Progenitor cell of endocrine pancreas (in vitro differentiated cells): ENCODE measurements at regions not wholly inside any gene's neighbourhood (a gene's known extent, or its start where the extent isn't known, plus 50 kb on each side); places are given as distances from the start of the nearest gene placed in this dataset.

Experiments
- DNase-seq: peaks from one replicate; pipeline ENCODE4 v3.0.0; 2021; ENCODE audit warnings: low spot score; ENCODE audit not compliant: unreplicated experiment
- H3K27ac Mint-ChIP-seq: 2 replicates; pipeline ENCODE4 v1.8.0; 2021; ENCODE audit warnings: mild to moderate bottlenecking, moderate library complexity, mixed read lengths
- H3K27me3 Mint-ChIP-seq: 2 replicates; pipeline ENCODE4 v1.8.0; 2021; ENCODE audit warnings: mixed read lengths
- H3K36me3 Mint-ChIP-seq: 2 replicates; pipeline ENCODE4 v1.8.0; 2022; ENCODE audit warnings: mixed read lengths; ENCODE audit not compliant: insufficient read depth
- H3K4me1 Mint-ChIP-seq: 2 replicates; pipeline ENCODE4 v1.8.0; 2021; ENCODE audit warnings: low read depth, mixed read lengths
- H3K4me3 Mint-ChIP-seq: 2 replicates; pipeline ENCODE4 v1.8.0; 2021; ENCODE audit warnings: low read depth, mild to moderate bottlenecking, moderate library complexity, mixed read lengths
- H3K9me3 Mint-ChIP-seq: 2 replicates; pipeline ENCODE4 v1.8.0; 2021; ENCODE audit warnings: low read depth, mixed read lengths
- TF ChIP-seq, protein P1 (sequence below): fragments of 200-600 bp; sonication (generic); IDR thresholded peaks from one replicate; pipeline ENCODE4 v1.5.0; 2021; ENCODE audit warnings: antibody characterized with exemption, mild to moderate bottlenecking; ENCODE audit not compliant: unreplicated experiment

DNA sequence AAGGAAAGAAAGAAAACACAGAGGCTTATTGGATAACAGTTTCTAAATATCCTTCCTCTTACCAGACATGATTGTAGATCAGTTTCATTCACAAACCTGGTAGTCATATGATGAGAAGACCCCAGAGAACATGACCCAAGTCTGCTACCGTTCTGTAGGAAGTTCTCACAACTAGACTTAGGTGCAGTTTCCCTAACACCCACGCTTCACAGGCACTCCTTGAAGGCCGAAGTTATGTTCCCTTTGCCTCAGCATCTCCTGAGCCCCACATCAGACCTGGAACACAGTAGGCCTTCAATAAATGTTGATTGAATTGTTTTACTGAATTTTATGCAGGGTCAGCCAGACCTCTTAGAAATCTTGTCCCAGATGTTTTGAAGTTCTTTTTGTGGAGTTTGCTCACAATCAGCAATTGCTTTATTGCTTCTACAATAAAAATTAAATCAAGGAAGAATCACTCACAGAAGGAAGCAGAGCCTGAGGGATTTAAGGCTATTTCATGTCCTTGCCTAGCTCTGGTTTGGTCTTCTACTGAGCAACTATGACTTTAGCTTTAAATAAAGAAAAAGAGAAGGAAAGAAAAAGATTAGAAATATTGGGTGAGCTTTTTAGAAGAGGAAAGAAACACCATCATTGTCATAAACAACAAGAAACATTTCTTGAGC, 138.6 kb upstream of the MDM1 start:
- no peak overlapping the region for H3K4me3 Mint-ChIP-seq
- H3K4me1 Mint-ChIP-seq: no peaks in the 10 kb centered on the region
- TF ChIP-seq, protein P1, sequence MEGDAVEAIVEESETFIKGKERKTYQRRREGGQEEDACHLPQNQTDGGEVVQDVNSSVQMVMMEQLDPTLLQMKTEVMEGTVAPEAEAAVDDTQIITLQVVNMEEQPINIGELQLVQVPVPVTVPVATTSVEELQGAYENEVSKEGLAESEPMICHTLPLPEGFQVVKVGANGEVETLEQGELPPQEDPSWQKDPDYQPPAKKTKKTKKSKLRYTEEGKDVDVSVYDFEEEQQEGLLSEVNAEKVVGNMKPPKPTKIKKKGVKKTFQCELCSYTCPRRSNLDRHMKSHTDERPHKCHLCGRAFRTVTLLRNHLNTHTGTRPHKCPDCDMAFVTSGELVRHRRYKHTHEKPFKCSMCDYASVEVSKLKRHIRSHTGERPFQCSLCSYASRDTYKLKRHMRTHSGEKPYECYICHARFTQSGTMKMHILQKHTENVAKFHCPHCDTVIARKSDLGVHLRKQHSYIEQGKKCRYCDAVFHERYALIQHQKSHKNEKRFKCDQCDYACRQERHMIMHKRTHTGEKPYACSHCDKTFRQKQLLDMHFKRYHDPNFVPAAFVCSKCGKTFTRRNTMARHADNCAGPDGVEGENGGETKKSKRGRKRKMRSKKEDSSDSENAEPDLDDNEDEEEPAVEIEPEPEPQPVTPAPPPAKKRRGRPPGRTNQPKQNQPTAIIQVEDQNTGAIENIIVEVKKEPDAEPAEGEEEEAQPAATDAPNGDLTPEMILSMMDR: no peak
- H3K27ac Mint-ChIP-seq: no peak overlapping the region
- H3K9me3 Mint-ChIP-seq: no peaks in the 10 kb centered on the region
- DNase-seq: no peak
- no peaks in the 10 kb centered on the region for H3K36me3 Mint-ChIP-seq
- peaks cover 15% of the 10 kb centered on the region for H3K27me3 Mint-ChIP-seq

- no peaks in the 10 kb centered on the region for H3K9me3 Mint-ChIP-seq
- DNase-seq: no peak
- TF ChIP-seq, protein P1: no peak
- H3K4me1 Mint-ChIP-seq: no peaks in the 10 kb centered on the region
- H3K36me3 Mint-ChIP-seq: no peaks in the 10 kb centered on the region
- H3K27me3 Mint-ChIP-seq: peaks cover 7% of the 10 kb centered on the region
- no peak overlapping the region for H3K27ac Mint-ChIP-seq
- no peak overlapping the region for H3K4me3 Mint-ChIP-seq
Measured at GRCh38 chr12:68474467-68475204, 136.1 kb upstream of the RAP1B start.

DNA sequence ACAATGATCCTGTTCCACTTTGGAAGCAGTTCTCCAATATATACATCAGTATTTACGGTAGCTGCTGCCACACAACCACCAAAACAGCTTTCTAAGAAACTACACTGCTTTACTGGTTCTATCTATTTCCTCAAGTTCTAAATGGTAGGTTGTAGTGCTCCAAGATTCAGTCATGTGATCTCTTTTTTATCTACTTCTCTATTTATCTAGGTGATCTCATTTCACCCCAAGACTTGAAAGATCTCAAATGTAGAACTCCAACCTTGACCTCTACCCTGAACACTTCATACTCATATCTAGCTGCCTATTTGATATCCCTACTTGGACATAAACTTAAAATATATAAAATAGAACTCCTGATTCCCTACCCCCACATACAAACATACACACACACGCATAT, 133.9 kb upstream of the RAP1B start:
- Mint-ChIP-seq H3K27ac (no peak overlapping the region), H3K4me1 (no peaks in the 10 kb centered on the region), H3K36me3 (no peaks in the 10 kb centered on the region), H3K27me3 (peaks cover 6% of the 10 kb centered on the region), H3K9me3 (peaks cover 8% of the 10 kb centered on the region), H3K4me3 (no peak overlapping the region)
- TF ChIP-seq, protein P1: no peak
- DNase-seq: no peak

DNA sequence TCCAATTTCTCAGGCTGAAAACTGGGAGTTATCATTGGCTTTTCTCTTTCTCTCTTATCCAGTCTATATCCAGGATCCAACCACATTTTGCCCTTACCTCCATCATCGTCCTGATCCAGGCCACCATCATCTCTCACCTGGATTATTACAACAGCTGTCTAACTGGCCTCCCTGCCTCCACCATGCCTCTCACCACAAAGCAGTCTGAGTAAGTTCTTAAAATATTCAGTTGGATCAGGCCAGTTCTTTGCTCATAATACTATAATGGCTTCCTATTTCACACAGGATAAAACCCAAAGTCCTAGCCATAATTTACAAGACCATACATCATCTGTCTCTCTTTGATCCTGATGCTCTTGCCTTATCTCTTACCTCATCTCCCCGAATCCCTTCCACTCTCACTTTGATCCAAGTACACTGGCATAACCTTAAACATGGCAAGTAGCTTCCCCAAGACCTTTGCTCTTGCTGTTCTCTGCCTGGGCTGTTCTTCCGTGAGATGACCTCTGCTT, 133.4 kb upstream of the RAP1B start:
- DNase-seq: no peak
- TF ChIP-seq, protein P1: no peak
- H3K36me3 Mint-ChIP-seq: no peaks in the 10 kb centered on the region
- H3K9me3 Mint-ChIP-seq: peaks cover 8% of the 10 kb centered on the region
- H3K4me1 Mint-ChIP-seq: no peaks in the 10 kb centered on the region
- H3K27me3 Mint-ChIP-seq: peaks cover 6% of the 10 kb centered on the region
- H3K27ac Mint-ChIP-seq: no peak overlapping the region
- H3K4me3 Mint-ChIP-seq: no peak overlapping the region

DNA sequence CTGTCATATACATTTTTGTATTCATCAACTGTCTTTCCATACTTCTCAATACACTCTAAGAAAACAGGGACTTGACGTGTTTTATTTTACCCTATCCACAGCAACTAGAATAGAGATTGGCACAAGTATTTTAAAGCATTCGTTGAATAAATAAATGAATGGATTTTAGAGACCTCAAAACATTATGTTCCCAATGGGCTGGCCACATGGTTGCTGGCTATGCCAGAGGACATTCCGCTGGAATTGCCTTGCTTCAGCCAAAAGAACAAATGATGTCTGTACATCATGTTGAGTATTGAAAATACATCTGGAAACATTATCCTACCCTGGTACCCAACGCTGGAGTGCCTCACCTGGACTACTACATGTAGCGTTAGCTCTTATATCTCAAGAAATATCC, 132.8 kb upstream of the RAP1B start:
- peaks cover 9% of the 10 kb centered on the region for H3K27me3 Mint-ChIP-seq

More for the DNA sequence above, 132.8 kb upstream of the RAP1B start:
- Mint-ChIP-seq H3K4me3 (no peak overlapping the region), H3K27ac (no peak overlapping the region), H3K9me3 (peaks cover 8% of the 10 kb centered on the region), H3K4me1 (peaks cover 2% of the 10 kb centered on the region), H3K36me3 (no peaks in the 10 kb centered on the region)
- TF ChIP-seq, protein P1: no peak
- no peak for DNase-seq
